Trophoblast cell (in vitro differentiated cells and primary cell): ENCODE measurements at regions not wholly inside any gene's neighbourhood (a gene's known extent, or its start where the extent isn't known, plus 50 kb on each side); places are given as distances from the start of the nearest gene placed in this dataset.

ENCODE experiments used
- DNase-seq, 2 donors: peaks; one replicate each; pipeline ENCODE4 v3.0.0-alpha.2; 2016
- H2AFZ ChIP-seq: 2 replicates; pipeline ENCODE4 v1.6.1; 2013; ENCODE audit warnings: low read length, moderate library complexity, mild to moderate bottlenecking; ENCODE audit not compliant: insufficient read depth, poor library complexity
- H2AK5ac ChIP-seq: 2 replicates; pipeline ENCODE4 v1.6.1; 2013; ENCODE audit warnings: mild to moderate bottlenecking, low read length
- H2BK120ac ChIP-seq: 2 replicates; pipeline ENCODE4 v1.6.1; 2013; ENCODE audit warnings: low read length, mild to moderate bottlenecking, moderate library complexity; ENCODE audit not compliant: insufficient read depth, poor library complexity
- H2BK12ac ChIP-seq: 2 replicates; pipeline ENCODE4 v1.6.1; 2013; ENCODE audit warnings: mild to moderate bottlenecking, low read length, moderate library complexity
- H2BK5ac ChIP-seq: 2 replicates; pipeline ENCODE4 v1.6.1; 2013; ENCODE audit warnings: low read length, low read depth, moderate library complexity, mild to moderate bottlenecking; ENCODE audit not compliant: poor library complexity
- H3K14ac ChIP-seq: 2 replicates; pipeline ENCODE4 v1.6.1; 2013; ENCODE audit warnings: mild to moderate bottlenecking, low read length
- H3K18ac ChIP-seq: 2 replicates; pipeline ENCODE4 v1.6.1; 2013; ENCODE audit warnings: mild to moderate bottlenecking, low read length
- H3K23ac ChIP-seq: 2 replicates; pipeline ENCODE4 v1.6.1; 2013; ENCODE audit warnings: low read length
- H3K27ac ChIP-seq: 2 replicates; pipeline ENCODE4 v1.5.1; 2013; ENCODE audit warnings: low read depth, mild to moderate bottlenecking, inconsistent platforms, low read length, moderate library complexity
- H3K27me3 ChIP-seq: 2 replicates; pipeline ENCODE4 v1.6.1; 2013; ENCODE audit warnings: inconsistent platforms, mild to moderate bottlenecking, low read length, moderate library complexity; ENCODE audit not compliant: insufficient read depth
- H3K36me3 ChIP-seq, 2 experiments: 1 replicate in 1 of 2; 2 replicates in 1 of 2; pipeline ENCODE4 v1.6.1; 2013; ENCODE audit warnings: low read length in 2 of 2, mild to moderate bottlenecking in 2 of 2, moderate library complexity in 1 of 2; ENCODE audit not compliant: insufficient read depth in 2 of 2, control insufficient read depth in 1 of 2
- H3K4ac ChIP-seq: 2 replicates; pipeline ENCODE4 v1.6.1; 2013; ENCODE audit warnings: low read depth, mild to moderate bottlenecking, low read length, moderate library complexity
- H3K4me1 ChIP-seq, 2 experiments: 1 replicate in 1 of 2; 2 replicates in 1 of 2; pipeline ENCODE4 v1.6.1; 2013; ENCODE audit warnings: low read length in 2 of 2, mild to moderate bottlenecking in 2 of 2, moderate library complexity in 1 of 2; ENCODE audit not compliant: insufficient read depth in 2 of 2, control insufficient read depth in 1 of 2
- H3K4me2 ChIP-seq: 2 replicates; pipeline ENCODE4 v1.6.1; 2013; ENCODE audit warnings: inconsistent platforms, mild to moderate bottlenecking, low read length, moderate library complexity
- H3K4me3 ChIP-seq: 2 replicates; pipeline ENCODE4 v1.5.1; 2013; ENCODE audit warnings: mild to moderate bottlenecking, low read depth, low read length, inconsistent platforms
- H3K79me1 ChIP-seq: one replicate; pipeline ENCODE4 v1.6.1; 2013; ENCODE audit warnings: low read length
- H3K79me2 ChIP-seq: 2 replicates; pipeline ENCODE4 v1.6.1; 2013; ENCODE audit warnings: low read length, mild to moderate bottlenecking; ENCODE audit not compliant: control insufficient read depth, insufficient read depth, poor library complexity
- H3K9ac ChIP-seq: 2 replicates; pipeline ENCODE4 v1.6.1; 2013; ENCODE audit warnings: mild to moderate bottlenecking, low read length
- H3K9me3 ChIP-seq: 2 replicates; pipeline ENCODE4 v1.6.1; 2013; ENCODE audit warnings: low read depth, mild to moderate bottlenecking, control low read depth, inconsistent platforms, low read length; ENCODE audit not compliant: insufficient read depth
- H4K12ac ChIP-seq: 2 replicates; pipeline ENCODE4 v1.6.1; 2013; ENCODE audit warnings: low read depth, mild to moderate bottlenecking, low read length, moderate library complexity
- H4K8ac ChIP-seq: 2 replicates; pipeline ENCODE4 v1.6.1; 2013; ENCODE audit warnings: low read depth, mild to moderate bottlenecking, low read length, moderate library complexity
- H4K91ac ChIP-seq: one replicate; pipeline ENCODE4 v1.6.1; 2013; ENCODE audit warnings: low read depth, mild to moderate bottlenecking, low read length, moderate library complexity
- WGBS: extraction: QIAGEN DNeasy Blood & Tissue Kit; methylation state at CpG from one replicate; pipeline ENCODE4 v1.1.7; 2013; ENCODE audit warnings: missing lambda C conversion rate; ENCODE audit not compliant: insufficient read length, insufficient coverage; ENCODE audit errors: extremely low coverage; 5-methylcytosine and 5-hydroxymethylcytosine counted together

DNA sequence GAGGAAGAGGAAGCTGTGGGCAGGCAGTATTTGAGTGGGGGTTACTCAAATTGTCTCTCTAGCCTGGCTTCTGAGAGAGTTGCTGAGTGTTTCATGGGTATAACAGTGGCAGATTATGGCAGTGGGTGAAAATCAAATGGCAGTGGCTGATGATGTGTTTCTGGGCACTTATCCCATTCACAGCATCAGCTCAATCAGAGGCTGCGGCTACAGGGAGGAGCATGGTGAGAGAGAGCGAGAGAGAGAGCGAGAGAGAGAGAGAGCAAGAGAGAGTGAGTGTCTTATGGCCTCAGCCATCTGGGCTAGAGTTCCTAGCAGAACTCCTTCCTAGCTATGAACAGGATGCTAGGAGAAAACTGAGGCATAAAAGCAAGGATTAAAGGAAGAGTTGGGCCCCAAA is 178.9 kb downstream of the OLFM4 start:
- no peaks in the 10 kb centered on the region for H3K4me1 ChIP-seq
- no peaks in the 10 kb centered on the region for H3K79me1 ChIP-seq
- H2BK12ac ChIP-seq: no peak overlapping the region
- H4K8ac ChIP-seq: no peak overlapping the region
- H4K91ac ChIP-seq: no peak overlapping the region
- H2BK5ac ChIP-seq: no peak overlapping the region
- H3K9ac ChIP-seq: no peak overlapping the region
- H2AFZ ChIP-seq: no peak overlapping the region
- WGBS: no CpG with 5 or more reads among the region's 3 CpGs
- H3K36me3 ChIP-seq: no peaks in the 10 kb centered on the region
- H3K27me3 ChIP-seq: no peaks in the 10 kb centered on the region
- H3K79me2 ChIP-seq: no peaks in the 10 kb centered on the region
- no peaks in the 10 kb centered on the region for H3K9me3 ChIP-seq
- no peak overlapping the region for H2BK120ac ChIP-seq
- H2AK5ac ChIP-seq: no peak overlapping the region
- no peak overlapping the region for H3K18ac ChIP-seq
- H3K23ac ChIP-seq: no peak overlapping the region
- no peak overlapping the region for H3K14ac ChIP-seq
- no peak overlapping the region for H3K27ac ChIP-seq
- no peak overlapping the region for H3K4me3 ChIP-seq
- no peak overlapping the region for H3K4ac ChIP-seq
- no peak for DNase-seq
- H3K4me2 ChIP-seq: no peak overlapping the region
- H4K12ac ChIP-seq: no peak overlapping the region

- H2AFZ ChIP-seq: no peak overlapping the region
- no peak overlapping the region for H4K91ac ChIP-seq
- H3K18ac ChIP-seq: no peak overlapping the region
- peaks cover 0 to 2% of the 10 kb centered on the region in 2 experiments for H3K4me1 ChIP-seq
- no peaks in the 10 kb centered on the region for H3K9me3 ChIP-seq
- no peaks in the 10 kb centered on the region for H3K27me3 ChIP-seq
- H3K4me3 ChIP-seq: no peak overlapping the region
- H3K4me2 ChIP-seq: no peak overlapping the region
- H3K79me2 ChIP-seq: no peaks in the 10 kb centered on the region
- H2BK12ac ChIP-seq: no peak overlapping the region
- H3K27ac ChIP-seq: no peak overlapping the region
- no peak for DNase-seq
- no CpG with 5 or more reads among the region's 4 CpGs for WGBS
- H2BK120ac ChIP-seq: no peak overlapping the region
- no peaks in the 10 kb centered on the region for H3K36me3 ChIP-seq
- no peak overlapping the region for H2BK5ac ChIP-seq
- H4K8ac ChIP-seq: no peak overlapping the region
- no peak overlapping the region for H3K14ac ChIP-seq
- no peak overlapping the region for H3K9ac ChIP-seq
- no peak overlapping the region for H3K23ac ChIP-seq
- H4K12ac ChIP-seq: no peak overlapping the region
- H3K79me1 ChIP-seq: no peaks in the 10 kb centered on the region
- no peak overlapping the region for H3K4ac ChIP-seq
- no peak overlapping the region for H2AK5ac ChIP-seq
Observed at GRCh38 chr13:53214433-53214832, 185.8 kb downstream of the OLFM4 start.

GRCh38 chr13:53215563-53215962 is 186.9 kb downstream of the OLFM4 start:
- Histone ChIP-seq H3K18ac (no peak overlapping the region), H2BK12ac (no peak overlapping the region), H3K4me2 (no peak overlapping the region), H2AFZ (no peak overlapping the region), H3K14ac (no peak overlapping the region), H4K12ac (no peak overlapping the region), H3K79me2 (no peaks in the 10 kb centered on the region), H4K8ac (no peak overlapping the region), H3K4ac (no peak overlapping the region), H3K4me1 (peaks cover 0 to 2% of the 10 kb centered on the region in 2 experiments), H3K36me3 (peaks cover 0 to 2% of the 10 kb centered on the region in 2 experiments), H2BK5ac (no peak overlapping the region), H3K27me3 (no peaks in the 10 kb centered on the region), H3K27ac (no peak overlapping the region), H2BK120ac (no peak overlapping the region), H3K79me1 (no peaks in the 10 kb centered on the region), H2AK5ac (no peak overlapping the region), H4K91ac (no peak overlapping the region), H3K4me3 (no peak overlapping the region), H3K9ac (no peak overlapping the region), H3K9me3 (no peaks in the 10 kb centered on the region), H3K23ac (no peak overlapping the region)
- WGBS: no CpG with 5 or more reads among the region's 2 CpGs
- DNase-seq: peak in 1 of 2 donors; percentile 66

DNA sequence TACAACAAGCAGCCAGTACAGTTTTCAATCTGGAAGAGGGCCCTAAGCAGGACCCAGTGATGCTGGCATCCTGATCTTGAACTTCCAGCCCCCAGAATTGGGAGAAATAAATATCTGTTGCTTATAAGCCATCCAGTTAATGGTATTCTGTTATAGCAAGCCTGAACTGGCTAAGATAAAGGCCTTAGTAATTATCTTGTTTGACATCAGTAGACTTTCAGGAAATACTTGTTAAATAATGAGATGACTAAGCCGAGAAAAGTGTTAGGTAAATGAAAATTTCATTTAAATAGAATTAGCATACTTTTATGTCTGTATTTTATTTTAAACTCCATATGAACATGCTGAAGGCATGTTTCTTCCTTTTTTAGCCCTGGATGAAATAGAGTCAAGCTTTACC is 188.2 kb downstream of the OLFM4 start:
- Histone ChIP-seq H3K79me1 (no peaks in the 10 kb centered on the region), H3K27ac (no peak overlapping the region), H3K4me1 (peaks cover 0 to 2% of the 10 kb centered on the region in 2 experiments), H3K9ac (no peak overlapping the region), H3K4me2 (no peak overlapping the region), H4K12ac (no peak overlapping the region), H3K36me3 (peaks cover 0 to 2% of the 10 kb centered on the region in 2 experiments), H2AFZ (no peak overlapping the region), H3K79me2 (no peaks in the 10 kb centered on the region), H3K23ac (no peak overlapping the region), H2AK5ac (no peak overlapping the region), H4K8ac (no peak overlapping the region), H3K27me3 (no peaks in the 10 kb centered on the region), H3K4ac (no peak overlapping the region), H3K14ac (no peak overlapping the region), H2BK12ac (no peak overlapping the region), H2BK120ac (no peak overlapping the region), H4K91ac (no peak overlapping the region), H3K9me3 (no peaks in the 10 kb centered on the region), H3K18ac (no peak overlapping the region), H3K4me3 (no peak overlapping the region), H2BK5ac (no peak overlapping the region)
- WGBS: no CpG with 5 or more reads among the region's 1 CpG
- peak in 1 of 2 donors; percentile 72 for DNase-seq
